ENCODE measurements at regions not wholly inside any gene's neighbourhood (a gene's known extent, or its start where the extent isn't known, plus 50 kb on each side); places are given as distances from the start of the nearest gene placed in this dataset.
"Not testable (repeated sequence)": the region's sequence is repeated elsewhere in the genome, so short reads cannot be mapped to it uniquely, and the experiment has no call there.

GRCh38 chr3:137469263-137469662 lies 294.9 kb upstream of the SOX14 start:
- no peak for DNase-seq

- no peak for DNase-seq
Observed at GRCh38 chr3:137471130-137471529, 293.0 kb upstream of the SOX14 start.

DNA sequence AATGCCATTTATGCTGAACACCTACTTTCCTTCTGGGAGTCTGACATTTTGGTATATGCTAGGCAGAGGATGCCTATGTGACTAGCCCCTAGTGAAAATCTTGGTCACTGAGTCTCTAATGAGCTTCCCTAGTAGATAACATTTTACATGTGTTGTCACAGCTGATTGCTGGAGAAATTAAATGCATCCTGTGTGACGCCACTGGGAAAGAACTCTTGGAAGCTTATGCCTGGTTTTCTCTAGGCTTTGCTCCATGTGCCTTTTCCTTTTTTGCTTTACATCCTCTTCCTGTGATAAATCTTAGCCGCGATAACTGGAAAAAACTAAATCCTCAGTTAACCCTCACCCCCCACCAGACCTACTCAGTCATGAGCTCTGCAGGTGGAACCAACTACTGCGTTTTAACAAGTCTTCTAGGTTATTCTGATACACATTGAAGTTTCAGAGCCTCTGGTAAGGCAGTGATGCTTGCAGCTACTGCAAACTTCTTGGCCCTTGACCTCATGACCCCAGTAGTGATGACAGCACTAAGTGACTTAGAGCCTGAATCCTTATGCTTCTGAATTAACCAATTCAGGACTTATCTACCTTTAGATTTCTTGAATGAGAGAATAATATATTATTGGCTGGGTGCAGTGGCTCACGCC lies 292.4 kb upstream of the SOX14 start:
- DNase-seq: no peak

- no peak for DNase-seq
Observed at GRCh38 chr3:137477614-137478013, 286.5 kb upstream of the SOX14 start.

GRCh38 chr3:137509354-137510045 lies 254.6 kb upstream of the SOX14 start:
- DNase-seq: no peak

- no peak for DNase-seq
Observed at GRCh38 chr3:137511655-137512054, 252.5 kb upstream of the SOX14 start.

DNA sequence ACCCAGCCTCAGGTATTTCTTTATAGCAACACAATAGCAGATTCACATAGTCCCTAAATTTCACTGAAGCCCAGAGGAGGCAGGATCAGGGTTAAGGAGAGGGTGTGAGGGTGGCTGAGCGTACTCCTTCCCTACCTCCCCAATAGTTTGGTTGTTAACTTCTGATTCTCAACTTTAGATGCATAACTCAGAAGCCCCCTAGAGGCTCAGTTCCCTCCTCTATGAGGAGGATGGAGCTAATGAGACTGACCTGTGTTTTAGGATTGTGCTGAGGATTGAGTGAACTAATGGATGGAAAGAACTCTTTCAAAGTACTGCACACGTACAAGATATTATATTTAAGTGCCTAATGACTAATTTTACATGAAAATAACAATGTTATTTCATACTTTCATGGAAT lies 249.3 kb upstream of the SOX14 start:
- DNase-seq: no peak

GRCh38 chr3:137519602-137520001 lies 244.5 kb upstream of the SOX14 start:
- DNase-seq: no peak

DNA sequence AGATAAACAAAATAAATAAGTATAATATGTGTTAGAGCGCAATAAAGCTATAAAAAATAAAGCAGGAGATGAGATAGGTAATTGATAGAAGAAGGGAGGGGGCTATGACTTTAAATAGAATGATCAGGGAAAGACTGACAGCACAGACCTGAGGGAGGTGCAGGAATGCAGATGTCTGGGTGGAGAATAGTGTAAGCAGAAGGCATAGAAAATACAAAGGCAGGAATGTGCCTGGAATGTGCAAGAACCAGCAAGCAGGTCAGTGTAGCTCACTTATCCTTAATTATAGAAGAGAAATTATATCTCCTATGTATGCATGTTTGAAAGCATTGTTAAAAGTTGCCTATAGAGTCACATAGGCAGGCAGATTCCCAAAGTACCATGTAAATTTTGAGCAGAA lies 239.4 kb upstream of the SOX14 start:
- DNase-seq: no peak

DNA sequence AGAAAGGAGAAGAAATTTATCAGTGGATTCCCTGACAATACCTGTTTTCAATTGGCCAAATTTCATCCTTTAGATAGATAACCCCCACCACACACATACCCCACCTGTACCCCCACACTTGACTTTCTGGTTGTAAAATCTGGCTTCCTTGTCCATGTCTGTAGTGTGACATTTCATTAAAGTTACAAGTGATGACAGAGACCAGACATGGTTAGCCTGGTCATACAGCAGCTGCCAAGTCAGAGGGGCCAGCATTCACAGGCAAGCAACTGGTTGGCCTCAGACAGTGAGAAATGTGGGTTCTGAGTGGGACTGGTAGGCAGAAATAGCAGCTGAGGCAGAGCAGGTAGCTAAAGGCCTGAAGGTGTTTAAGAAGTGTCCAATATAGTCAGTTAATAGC lies 238.6 kb upstream of the SOX14 start:
- DNase-seq: no peak

- no peak for DNase-seq
Observed at GRCh38 chr3:137542049-137542448, 222.1 kb upstream of the SOX14 start.

- no peak for DNase-seq
Observed at GRCh38 chr3:137554242-137554641, 209.9 kb upstream of the SOX14 start.

DNA sequence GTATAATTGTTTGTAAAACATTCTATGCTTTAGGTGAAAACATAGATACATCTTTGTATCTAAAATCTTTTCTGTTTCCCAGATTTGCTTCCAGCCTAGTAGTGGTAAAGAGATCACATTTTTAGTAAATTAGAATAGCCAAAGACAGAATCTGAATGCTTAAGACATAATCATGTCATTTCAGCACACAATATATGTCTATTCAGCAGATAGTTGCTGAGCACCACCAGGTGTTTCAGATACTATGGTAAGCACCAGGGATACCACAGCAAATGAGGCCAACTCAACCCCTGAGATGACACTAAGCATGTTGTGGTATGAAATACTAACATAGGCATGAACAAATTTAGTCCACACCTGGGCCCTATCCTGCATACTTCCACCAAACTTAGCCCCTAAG lies 195.2 kb upstream of the SOX14 start:
- no peak for DNase-seq

- no peak for DNase-seq
Observed at GRCh38 chr3:137572931-137573330, 191.2 kb upstream of the SOX14 start.

GRCh38 chr3:137582484-137582883 lies 181.6 kb upstream of the SOX14 start:
- no peak for DNase-seq

GRCh38 chr3:137583256-137583655 lies 180.9 kb upstream of the SOX14 start:
- DNase-seq: no peak

DNA sequence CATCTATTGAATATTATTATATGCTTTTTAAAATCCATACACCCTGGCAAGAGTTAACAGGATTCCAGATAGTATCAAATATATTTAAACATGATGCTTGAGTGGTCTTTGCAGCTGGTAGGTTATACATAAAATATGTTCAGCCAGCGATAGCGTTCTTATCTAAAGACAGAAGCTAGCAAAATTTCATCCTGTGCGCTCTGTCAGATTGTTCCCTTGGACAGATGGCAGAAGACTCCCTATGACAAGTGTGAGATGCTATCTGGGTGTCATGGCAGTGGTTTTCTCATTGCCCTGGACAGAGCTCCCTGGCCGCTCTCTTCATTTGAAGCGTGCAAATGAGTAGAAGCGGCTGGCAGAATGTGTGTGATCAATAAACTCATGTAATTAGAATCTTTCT lies 175.2 kb upstream of the SOX14 start:
- no peak for DNase-seq

- DNase-seq: not testable (repeated sequence)
Observed at GRCh38 chr3:137595415-137595814, 168.7 kb upstream of the SOX14 start.

- no peak for DNase-seq
Observed at GRCh38 chr3:137610723-137611122, 153.4 kb upstream of the SOX14 start.

DNA sequence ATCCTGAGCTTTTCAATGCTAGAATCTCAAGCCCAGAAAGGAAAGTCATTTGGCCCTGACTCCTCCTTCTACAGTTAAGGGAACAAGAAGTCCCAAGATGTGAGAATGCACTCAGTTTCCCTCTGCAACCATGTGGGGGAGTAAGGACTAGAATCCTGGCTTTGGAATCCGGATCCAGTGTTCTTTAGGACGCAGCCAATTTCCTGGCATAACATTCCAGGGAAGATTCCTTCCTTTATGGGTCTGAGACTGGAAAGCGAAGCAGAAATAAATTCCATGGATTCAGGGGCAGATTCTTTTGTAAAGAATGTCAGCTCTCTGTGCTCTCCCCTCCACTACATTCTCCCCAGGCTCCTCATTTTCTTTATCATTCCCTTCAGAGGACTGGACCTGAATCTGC lies 151.8 kb upstream of the SOX14 start:
- DNase-seq: no peak

DNA sequence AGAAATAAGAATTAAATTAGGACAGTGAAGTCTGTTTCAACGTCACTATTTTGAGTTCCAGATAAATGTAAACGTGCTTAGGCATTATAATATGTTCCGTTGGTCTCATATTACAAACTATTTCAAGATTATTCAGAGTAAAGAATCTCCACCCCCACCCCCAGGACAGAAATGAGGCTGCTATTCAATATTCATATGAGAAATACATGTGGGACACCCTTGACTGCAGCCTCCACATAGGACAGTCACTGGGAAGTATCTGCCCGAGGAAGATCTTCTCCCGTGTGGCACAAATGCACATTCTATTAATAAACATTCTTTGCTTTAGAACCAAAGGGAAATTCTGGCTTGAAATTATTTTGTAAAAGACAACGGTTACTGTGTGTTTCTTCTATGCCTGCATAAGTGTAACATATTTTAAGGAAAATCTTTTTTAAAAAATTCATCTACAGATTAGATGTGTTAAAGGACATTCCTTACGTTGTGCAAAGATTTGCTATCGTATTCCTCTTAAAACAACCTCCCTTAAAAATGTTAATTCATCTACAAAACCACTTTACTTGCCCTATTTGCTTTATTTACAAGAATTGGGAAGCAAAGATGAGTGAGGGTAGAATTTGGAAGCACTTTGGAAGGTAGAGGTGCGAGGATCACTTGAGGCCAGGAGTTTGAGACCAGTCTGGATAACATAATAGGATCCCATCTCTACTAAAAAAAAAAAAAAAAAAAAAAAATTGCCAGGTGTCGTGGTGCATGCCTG lies 148.3 kb upstream of the SOX14 start:
- no peak for DNase-seq

- DNase-seq: no peak
Observed at GRCh38 chr3:137641879-137642704, 122.0 kb upstream of the SOX14 start.

DNA sequence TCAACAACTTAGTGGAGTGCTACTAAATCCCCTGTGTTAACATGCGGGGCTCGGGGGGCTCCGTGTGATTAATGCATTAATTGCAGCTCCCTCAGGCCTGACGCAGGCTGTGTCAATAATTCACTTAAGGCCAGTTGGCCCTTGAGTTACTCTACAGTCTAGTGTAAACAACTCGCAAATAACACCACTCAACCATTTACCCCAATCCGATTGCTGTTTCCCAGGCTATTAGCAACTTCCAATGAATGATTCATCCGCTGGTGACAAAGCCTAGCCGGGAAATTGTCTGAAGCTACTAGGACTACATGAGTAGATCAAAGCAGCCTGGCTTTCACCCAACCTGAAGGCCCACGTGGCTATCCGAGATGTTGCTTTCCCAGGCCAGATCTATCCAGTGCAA lies 121.3 kb upstream of the SOX14 start:
- DNase-seq: no peak
